GM23338 (cell line): ENCODE measurements at regions not wholly inside any gene's neighbourhood (a gene's known extent, or its start where the extent isn't known, plus 50 kb on each side); places are given as distances from the start of the nearest gene placed in this dataset.

ENCODE experiments used
- ATAC-seq: fragments of 200-7000 bp; cut with Tn5 transposase; 3 replicates; pipeline ENCODE4 v1.9.1; 2020
- DNase-seq: peaks from one replicate; pipeline ENCODE4 v3.0.0-alpha.2; 2015; ENCODE audit warnings: low spot score
- H2AFZ ChIP-seq: fragments of 200-600 bp; sonication (generic); 2 replicates; pipeline ENCODE4 v1.8.0; 2016; ENCODE audit warnings: antibody characterized with exemption, mild to moderate bottlenecking, moderate library complexity
- H3F3A ChIP-seq: fragments of 200-600 bp; sonication (generic); replicated peaks from 2 replicates; pipeline ENCODE4 v1.8.0; 2017; ENCODE audit warnings: antibody characterized with exemption, mixed run types, low read depth
- H3K27ac ChIP-seq: fragments of 200-600 bp; sonication (generic); 2 replicates; pipeline ENCODE4 v1.6.1; 2016; ENCODE audit warnings: low read depth
- H3K27me3 ChIP-seq: fragments of 200-600 bp; sonication (generic); 2 replicates; pipeline ENCODE4 v1.8.0; 2016; ENCODE audit warnings: mild to moderate bottlenecking, mixed run types, moderate library complexity; ENCODE audit not compliant: insufficient read depth
- H3K36me3 ChIP-seq: fragments of 200-600 bp; sonication (generic); 2 replicates; pipeline ENCODE4 v1.8.0; 2016; ENCODE audit warnings: mild to moderate bottlenecking; ENCODE audit not compliant: insufficient read depth
- H3K4me1 ChIP-seq: fragments of 200-600 bp; sonication (generic); 2 replicates; pipeline ENCODE4 v1.8.0; 2016; ENCODE audit warnings: mild to moderate bottlenecking, moderate library complexity; ENCODE audit not compliant: insufficient read depth
- H3K4me2 ChIP-seq: fragments of 200-600 bp; sonication (generic); 2 replicates; pipeline ENCODE4 v1.7.1; 2017; ENCODE audit warnings: mixed run types
- H3K4me3 ChIP-seq: fragments of 200-600 bp; sonication (generic); 2 replicates; pipeline ENCODE4 v1.6.1; 2016; ENCODE audit warnings: mixed run types
- H3K79me2 ChIP-seq: fragments of 200-600 bp; sonication (generic); replicated peaks from 2 replicates; pipeline ENCODE4 v1.8.0; 2017; ENCODE audit warnings: mild to moderate bottlenecking; ENCODE audit not compliant: insufficient read depth
- H3K9me2 ChIP-seq: fragments of 200-600 bp; sonication (generic); 2 replicates; pipeline ENCODE4 v1.8.0; 2017; ENCODE audit not compliant: insufficient read depth
- H4K20me1 ChIP-seq: fragments of 200-600 bp; sonication (generic); replicated peaks from 2 replicates; pipeline ENCODE4 v1.8.0; 2017; ENCODE audit warnings: mild to moderate bottlenecking; ENCODE audit not compliant: insufficient read depth
- H3K27ac Mint-ChIP-seq: 2 replicates; pipeline ENCODE4 v1.8.0; 2020; ENCODE audit warnings: inconsistent platforms, mild to moderate bottlenecking, moderate library complexity, mixed read lengths
- H3K27me3 Mint-ChIP-seq: 3 replicates; pipeline ENCODE4 v1.8.0; 2022; ENCODE audit warnings: low read depth, mild to moderate bottlenecking, moderate library complexity, mixed read lengths, inconsistent platforms; ENCODE audit not compliant: insufficient read depth, poor library complexity
- H3K36me3 Mint-ChIP-seq: 3 replicates; pipeline ENCODE4 v1.8.0; 2021; ENCODE audit warnings: low read depth, mild to moderate bottlenecking, inconsistent platforms, moderate library complexity, mixed read lengths
- H3K4me1 Mint-ChIP-seq: 3 replicates; pipeline ENCODE4 v1.8.0; 2020; ENCODE audit warnings: mild to moderate bottlenecking, inconsistent platforms, mixed read lengths
- H3K4me3 Mint-ChIP-seq: 3 replicates; pipeline ENCODE4 v1.8.0; 2021; ENCODE audit warnings: moderate library complexity, mild to moderate bottlenecking, inconsistent platforms, mixed read lengths
- H3K9me3 Mint-ChIP-seq: 3 replicates; pipeline ENCODE4 v1.8.0; 2020; ENCODE audit warnings: moderate library complexity, mild to moderate bottlenecking, inconsistent platforms, mixed read lengths
- CREB1 ChIP-seq: fragments of 250-450 bp; sonication (Bioruptor Pico); IDR thresholded peaks from 2 replicates; pipeline ENCODE4 v1.5.0; 2020; ENCODE audit warnings: low read depth, mild to moderate bottlenecking, moderate library complexity
- CTCF ChIP-seq, 2 experiments: fragments of 200-600 bp in 1 of 2; sonication (generic) in 1 of 2; conservative IDR thresholded peaks; 2 replicates each; pipeline versions ENCODE4 v1.5.1 to v1.6.1; 2016 to 2017; ENCODE audit warnings: antibody characterized with exemption in 2 of 2, low read depth in 2 of 2, mild to moderate bottlenecking in 2 of 2, moderate library complexity in 1 of 2
- EZH2 ChIP-seq: fragments of 200-600 bp; sonication (generic); IDR thresholded peaks from one replicate; pipeline ENCODE4 v1.8.0; 2017; ENCODE audit warnings: antibody characterized with exemption, mild to moderate bottlenecking, low read depth; ENCODE audit not compliant: unreplicated experiment
- EZH2phosphoT487 ChIP-seq: fragments of 200-600 bp; sonication (generic); IDR thresholded peaks from one replicate; pipeline ENCODE4 v1.8.1; 2018; ENCODE audit warnings: antibody characterized with exemption; ENCODE audit not compliant: unreplicated experiment
- NANOG ChIP-seq: IDR thresholded peaks from 2 replicates; pipeline ENCODE4 v1.6.1; 2016; ENCODE audit warnings: antibody characterized with exemption, borderline replicate concordance
- POLR2AphosphoS5 ChIP-seq: IDR thresholded peaks from 2 replicates; pipeline ENCODE4 v1.6.1; 2016; ENCODE audit warnings: antibody characterized with exemption, low read depth
- REST ChIP-seq: IDR thresholded peaks from one replicate; pipeline ENCODE4 v1.6.1; 2018; ENCODE audit warnings: antibody characterized with exemption; ENCODE audit not compliant: unreplicated experiment
- STAT1 ChIP-seq: IDR thresholded peaks from one replicate; pipeline ENCODE4 v1.6.1; 2016; ENCODE audit warnings: antibody characterized with exemption; ENCODE audit not compliant: unreplicated experiment
- ZNF114 ChIP-seq: fragments of 250-450 bp; sonication (Bioruptor Pico); IDR thresholded peaks from 2 replicates; pipeline ENCODE4 v1.5.0; 2020; ENCODE audit warnings: mild to moderate bottlenecking, moderate library complexity
- ZNF331 ChIP-seq: fragments of 250-450 bp; sonication (Bioruptor Pico); IDR thresholded peaks from 2 replicates; pipeline ENCODE4 v1.5.0; 2020; ENCODE audit warnings: low read depth, mild to moderate bottlenecking, moderate library complexity

- TF ChIP-seq CTCF (conservative IDR thresholded peaks at IDR 0.05; ENCODE audit: low read depth in 2 of 2) (no peak), POLR2AphosphoS5 (no peak), REST (no peak), CREB1 (no peak), EZH2phosphoT487 (no peak), STAT1 (no peak), ZNF114 (CRISPR knock-in tag) (no peak), EZH2 (no peak), ZNF331 (no peak)
Measured at GRCh38 chr4:159592898-159593556, 490.1 kb downstream of the RAPGEF2 start (continued).

GRCh38 chr4:159593681-159594080 lies 490.8 kb downstream of the RAPGEF2 start:
- Mint-ChIP-seq H3K27me3 (no peaks in the 10 kb centered on the region), H3K4me3 (no peak overlapping the region), H3K27ac (peak overlapping the region; percentile 37), H3K4me1 (peaks cover 52% of the 10 kb centered on the region), H3K9me3 (no peaks in the 10 kb centered on the region), H3K36me3 (no peaks in the 10 kb centered on the region)
- H3K9me2 ChIP-seq, result no peaks in the 10 kb centered on the region
- TF ChIP-seq CTCF (conservative IDR thresholded peaks at IDR 0.05; ENCODE audit: low read depth in 2 of 2), result no peak
- TF ChIP-seq ZNF331, result no peak
- TF ChIP-seq EZH2, result no peak
- TF ChIP-seq EZH2phosphoT487, result no peak
- no peak for TF ChIP-seq POLR2AphosphoS5
- no peak for TF ChIP-seq ZNF114 (CRISPR knock-in tag)
- no peak for TF ChIP-seq REST
- no peak for TF ChIP-seq NANOG
- no peaks in the 10 kb centered on the region for H3K27me3 ChIP-seq
- H4K20me1 ChIP-seq, result no peaks in the 10 kb centered on the region
- ATAC-seq (no peak; the same call in 2 of the 3 replicates), DNase-seq (no peak)
- peaks cover 48% of the 10 kb centered on the region for H3K4me1 ChIP-seq
- no peak overlapping the region for H3K4me3 ChIP-seq
- no peaks in the 10 kb centered on the region for H3K36me3 ChIP-seq
- H3F3A ChIP-seq, result no peaks in the 10 kb centered on the region
- H2AFZ ChIP-seq, result peak overlapping the region; percentile 4; the same call in 1 of the 2 replicates
- H3K27ac ChIP-seq, result 0 out of 2 replicates have a peak overlapping the region, but pooled peaks have one; percentile 52
- no peaks in the 10 kb centered on the region for H3K79me2 ChIP-seq
- H3K4me2 ChIP-seq, result peak overlapping the region; percentile 35; the same call in 1 of the 2 replicates
